B cell (primary cell): ENCODE measurements at regions not wholly inside any gene's neighbourhood (a gene's known extent, or its start where the extent isn't known, plus 50 kb on each side); places are given as distances from the start of the nearest gene placed in this dataset.

Experiments
- EZH2 ChIP-seq: IDR thresholded peaks from 2 replicates; pipeline ENCODE4 v1.6.1; 2012; ENCODE audit warnings: borderline replicate concordance, low read depth, mild to moderate bottlenecking, moderate library complexity, low read length; ENCODE audit not compliant: insufficient read depth, poor library complexity, severe bottlenecking
- TF ChIP-seq, protein P1 (sequence below): fragments of 200-600 bp; IDR thresholded peaks from one replicate; pipeline ENCODE4 v1.8.0; 2022; ENCODE audit warnings: antibody characterized with exemption, mild to moderate bottlenecking

GRCh38 chr5:179459771-179460170 lies 90.6 kb upstream of the RUFY1 start:
- TF ChIP-seq, protein P1, sequence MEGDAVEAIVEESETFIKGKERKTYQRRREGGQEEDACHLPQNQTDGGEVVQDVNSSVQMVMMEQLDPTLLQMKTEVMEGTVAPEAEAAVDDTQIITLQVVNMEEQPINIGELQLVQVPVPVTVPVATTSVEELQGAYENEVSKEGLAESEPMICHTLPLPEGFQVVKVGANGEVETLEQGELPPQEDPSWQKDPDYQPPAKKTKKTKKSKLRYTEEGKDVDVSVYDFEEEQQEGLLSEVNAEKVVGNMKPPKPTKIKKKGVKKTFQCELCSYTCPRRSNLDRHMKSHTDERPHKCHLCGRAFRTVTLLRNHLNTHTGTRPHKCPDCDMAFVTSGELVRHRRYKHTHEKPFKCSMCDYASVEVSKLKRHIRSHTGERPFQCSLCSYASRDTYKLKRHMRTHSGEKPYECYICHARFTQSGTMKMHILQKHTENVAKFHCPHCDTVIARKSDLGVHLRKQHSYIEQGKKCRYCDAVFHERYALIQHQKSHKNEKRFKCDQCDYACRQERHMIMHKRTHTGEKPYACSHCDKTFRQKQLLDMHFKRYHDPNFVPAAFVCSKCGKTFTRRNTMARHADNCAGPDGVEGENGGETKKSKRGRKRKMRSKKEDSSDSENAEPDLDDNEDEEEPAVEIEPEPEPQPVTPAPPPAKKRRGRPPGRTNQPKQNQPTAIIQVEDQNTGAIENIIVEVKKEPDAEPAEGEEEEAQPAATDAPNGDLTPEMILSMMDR = no peak
- TF ChIP-seq EZH2 = no peak
